ENCODE measurements at regions not wholly inside any gene's neighbourhood (a gene's known extent, or its start where the extent isn't known, plus 50 kb on each side); places are given as distances from the start of the nearest gene placed in this dataset.

DNA sequence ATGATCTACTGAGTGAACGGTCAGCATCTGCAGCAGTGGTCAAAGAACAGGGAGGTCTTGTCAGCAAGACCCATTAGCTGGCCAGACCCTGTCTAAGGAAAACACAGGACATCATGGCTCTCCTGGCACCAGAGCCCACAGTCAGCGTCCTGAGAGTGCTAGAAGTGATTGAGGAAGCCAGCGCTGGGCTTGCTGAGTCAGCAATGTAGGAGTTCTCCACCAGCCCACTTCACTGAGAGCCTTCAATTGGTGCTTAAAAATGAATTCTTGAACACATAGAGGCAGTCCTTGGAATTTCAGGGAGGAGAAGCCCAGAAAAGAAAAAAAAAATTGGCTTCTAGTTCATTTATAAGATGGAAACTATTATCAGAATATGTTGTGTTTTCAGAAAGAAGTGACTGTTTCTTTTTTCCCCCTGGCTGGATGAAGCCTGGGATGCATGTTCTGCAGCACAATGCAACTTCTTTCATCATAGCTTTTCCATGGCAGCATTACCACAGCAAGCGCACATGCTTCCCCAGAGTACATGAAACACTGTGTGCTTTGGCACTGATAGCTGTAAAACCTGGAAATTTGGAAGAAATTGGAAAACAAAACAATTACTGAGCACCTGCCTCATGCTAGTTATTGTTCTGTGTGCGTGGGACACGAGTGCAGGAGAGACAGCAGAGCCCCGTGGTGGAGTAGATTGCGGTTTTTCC lies 899.9 kb downstream of the C6orf118 start:
- intact Hi-C loops (cut with micrococcal nuclease), result loop anchor here (10.0 kb wide), 1 partner anchor 75 kb away; no protein-coding TSS in a partner anchor
- H3K9me3 ChIP-seq (replicated peaks; ENCODE audit: control insufficient read depth, insufficient read depth, low read depth, low read length), result peaks cover 2% of the 10 kb centered on the region; the same call in 1 of the 2 replicates
- FAIRE-seq (no peak), ATAC-seq (no peak; the same call in 1 of the 3 replicates), DNase-seq (ENCODE audit: extremely low read depth in 1 of 4, low spot score in 3 of 4) (no peak)
- no peaks in the 10 kb centered on the region for H4K20me1 ChIP-seq (replicated peaks; ENCODE audit: control insufficient read depth, insufficient read depth, low read length)
- WGBS (ENCODE audit: insufficient coverage, low coverage, missing lambda C conversion rate), result 8% methylated on average over 8 of the region's 8 CpGs
- in situ Hi-C loops (cut with MboI), result no loop called here
- H3K4me1 ChIP-seq (replicated peaks in 1 of 2; ENCODE audit: control insufficient read depth in 2 of 2, insufficient read depth in 2 of 2, low read length in 2 of 2), result no peaks in the 10 kb centered on the region; a peak in 2 of 5 replicates
- no peaks in the 10 kb centered on the region for H3K79me2 ChIP-seq (ENCODE audit: control insufficient read depth, insufficient read depth, low read length)
- H2AFZ ChIP-seq (ENCODE audit: low read depth, low read length), result no peak overlapping the region
- no TSS peak for BruUV-seq (replicated peaks)
- no peak overlapping the region for H3K4me3 ChIP-seq
- POLR2A ChIA-PET, result no interaction called here
- no peaks in the 10 kb centered on the region for H3K36me3 ChIP-seq (ENCODE audit: control insufficient read depth, insufficient read depth, low read length)
- CTCF ChIA-PET (ENCODE audit: low intra/inter-chr PET ratio), result no interaction called here
- no peak overlapping the region for H3K9ac ChIP-seq (ENCODE audit: insufficient read depth in 1 of 2, low read depth in 2 of 2, low read length in 2 of 2)
- H3K4me2 ChIP-seq (ENCODE audit: insufficient read depth, low read length), result no peak overlapping the region
- H3K27ac ChIP-seq (ENCODE audit: extremely low read depth, low read depth, low read length), result no peak overlapping the region
- no peaks in the 10 kb centered on the region for H3K9me1 ChIP-seq (ENCODE audit: control insufficient read depth, insufficient read depth, low read length)
- no peaks in the 10 kb centered on the region for H3K27me3 ChIP-seq (ENCODE audit: control insufficient read depth in 2 of 2, insufficient read depth in 2 of 2, low read length in 2 of 2)
- peak; percentile 96 for TF ChIP-seq MAFK (IDR thresholded peaks at IDR 0.05; ENCODE audit: low read length)
- TF ChIP-seq CHD2 (IDR thresholded peaks at IDR 0.05; ENCODE audit: low read depth, low read length), result no peak
- TF ChIP-seq KAT7 (CRISPR knock-in tag; IDR thresholded peaks at IDR 0.05; ENCODE audit: borderline replicate concordance), result no peak
- TF ChIP-seq MAFF (IDR thresholded peaks at IDR 0.05; ENCODE audit: low read length), result peak; percentile 96
- TF ChIP-seq, protein P1, sequence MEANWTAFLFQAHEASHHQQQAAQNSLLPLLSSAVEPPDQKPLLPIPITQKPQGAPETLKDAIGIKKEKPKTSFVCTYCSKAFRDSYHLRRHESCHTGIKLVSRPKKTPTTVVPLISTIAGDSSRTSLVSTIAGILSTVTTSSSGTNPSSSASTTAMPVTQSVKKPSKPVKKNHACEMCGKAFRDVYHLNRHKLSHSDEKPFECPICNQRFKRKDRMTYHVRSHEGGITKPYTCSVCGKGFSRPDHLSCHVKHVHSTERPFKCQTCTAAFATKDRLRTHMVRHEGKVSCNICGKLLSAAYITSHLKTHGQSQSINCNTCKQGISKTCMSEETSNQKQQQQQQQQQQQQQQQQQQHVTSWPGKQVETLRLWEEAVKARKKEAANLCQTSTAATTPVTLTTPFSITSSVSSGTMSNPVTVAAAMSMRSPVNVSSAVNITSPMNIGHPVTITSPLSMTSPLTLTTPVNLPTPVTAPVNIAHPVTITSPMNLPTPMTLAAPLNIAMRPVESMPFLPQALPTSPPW (CRISPR knock-in tag; IDR thresholded peaks at IDR 0.05), result no peak
- no peak for TF ChIP-seq CREM (IDR thresholded peaks at IDR 0.05; ENCODE audit: low read depth)
- no peak for TF ChIP-seq ZNF282 (CRISPR knock-in tag; IDR thresholded peaks at IDR 0.05)
- TF ChIP-seq MEIS2 (IDR thresholded peaks at IDR 0.05; ENCODE audit: partially characterized antibody), result no peak
- no peak for TF ChIP-seq XRCC5 (IDR thresholded peaks at IDR 0.05; ENCODE audit: low read depth, low read length)
- no peak for TF ChIP-seq BACH1 (tag; IDR thresholded peaks at IDR 0.05)
- TF ChIP-seq NFE2 (IDR thresholded peaks at IDR 0.05; ENCODE audit: low read depth), result no peak
- TF ChIP-seq ETV5 (CRISPR knock-in tag; IDR thresholded peaks at IDR 0.05; ENCODE audit: low read depth), result no peak
- TF ChIP-seq, protein P2, sequence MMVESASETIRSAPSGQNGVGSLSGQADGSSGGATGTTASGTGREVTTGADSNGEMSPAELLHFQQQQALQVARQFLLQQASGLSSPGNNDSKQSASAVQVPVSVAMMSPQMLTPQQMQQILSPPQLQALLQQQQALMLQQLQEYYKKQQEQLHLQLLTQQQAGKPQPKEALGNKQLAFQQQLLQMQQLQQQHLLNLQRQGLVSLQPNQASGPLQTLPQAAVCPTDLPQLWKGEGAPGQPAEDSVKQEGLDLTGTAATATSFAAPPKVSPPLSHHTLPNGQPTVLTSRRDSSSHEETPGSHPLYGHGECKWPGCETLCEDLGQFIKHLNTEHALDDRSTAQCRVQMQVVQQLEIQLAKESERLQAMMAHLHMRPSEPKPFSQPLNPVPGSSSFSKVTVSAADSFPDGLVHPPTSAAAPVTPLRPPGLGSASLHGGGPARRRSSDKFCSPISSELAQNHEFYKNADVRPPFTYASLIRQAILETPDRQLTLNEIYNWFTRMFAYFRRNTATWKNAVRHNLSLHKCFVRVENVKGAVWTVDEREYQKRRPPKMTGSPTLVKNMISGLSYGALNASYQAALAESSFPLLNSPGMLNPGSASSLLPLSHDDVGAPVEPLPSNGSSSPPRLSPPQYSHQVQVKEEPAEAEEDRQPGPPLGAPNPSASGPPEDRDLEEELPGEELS (CRISPR knock-in tag; IDR thresholded peaks at IDR 0.05; ENCODE audit: borderline replicate concordance), result no peak
- TF ChIP-seq ZNF79 (CRISPR knock-in tag; IDR thresholded peaks at IDR 0.05; ENCODE audit: low read depth), result no peak
- TF ChIP-seq LCOR (CRISPR knock-in tag; IDR thresholded peaks at IDR 0.05), result no peak
- TF ChIP-seq HLTF (IDR thresholded peaks at IDR 0.05), result no peak
- peak; percentile 95 for TF ChIP-seq ZNF316 (IDR thresholded peaks at IDR 0.05)
- TF ChIP-seq ZNF76 (CRISPR knock-in tag; IDR thresholded peaks at IDR 0.05; ENCODE audit: borderline replicate concordance), result no peak
- TF ChIP-seq ETV1 (tag; conservative IDR thresholded peaks at IDR 0.05; ENCODE audit: low read depth), result no peak
- TF ChIP-seq TCF7 (IDR thresholded peaks at IDR 0.05; ENCODE audit: borderline replicate concordance), result no peak
- TF ChIP-seq CAMTA2 (CRISPR knock-in tag; conservative IDR thresholded peaks at IDR 0.05), result no peak
- TF ChIP-seq MAFG (tag; conservative IDR thresholded peaks at IDR 0.05), result peak; percentile 95
- TF ChIP-seq SNIP1 (IDR thresholded peaks at IDR 0.05; ENCODE audit: low read depth), result no peak
- no peak for TF ChIP-seq ZNF140 (CRISPR knock-in tag; IDR thresholded peaks at IDR 0.05)

Data from K562 (cell line).